OCI-LY3 (cell line): ENCODE measurements at regions not wholly inside any gene's neighbourhood (a gene's known extent, or its start where the extent isn't known, plus 50 kb on each side); places are given as distances from the start of the nearest gene placed in this dataset.

ENCODE experiments used
- H2AFZ ChIP-seq: fragments of 200-600, 300-600 bp; shearing (Covaris generic); 2 replicates; pipeline ENCODE4 v1.6.0; 2014; ENCODE audit warnings: antibody characterized with exemption, low read depth, low read length
- H3K27ac ChIP-seq: fragments of 200-600, 300-600 bp; sonication (generic); 2 replicates; pipeline ENCODE4 v1.5.1; 2014; ENCODE audit warnings: mild to moderate bottlenecking, low read length, moderate library complexity, mixed read lengths
- H3K27me3 ChIP-seq: fragments of 200-600, 300-600 bp; sonication (generic); 2 replicates; pipeline ENCODE4 v1.6.1; 2014; ENCODE audit warnings: low read depth, low read length, mixed read lengths
- H3K36me3 ChIP-seq: fragments of 200-600, 300-600 bp; sonication (generic); replicated peaks from 2 replicates; pipeline ENCODE3; 2014; ENCODE audit warnings: low read depth, low read length, mixed read lengths
- H3K4me1 ChIP-seq: fragments of 300-600, 200-600 bp; sonication (generic); 2 replicates; pipeline ENCODE4 v1.6.1; 2014; ENCODE audit warnings: low read length, mixed read lengths
- H3K4me2 ChIP-seq: fragments of 200-600, 300-600 bp; sonication (generic); 2 replicates; pipeline ENCODE4 v1.6.1; 2014; ENCODE audit warnings: low read length, mixed read lengths
- H3K4me3 ChIP-seq: fragments of 300-600, 200-600 bp; sonication (generic); 2 replicates; pipeline ENCODE4 v1.5.1; 2014; ENCODE audit warnings: antibody characterized with exemption, mild to moderate bottlenecking, low read length, moderate library complexity
- H3K79me2 ChIP-seq: fragments of 300-600, 200-600 bp; shearing (Covaris generic); 2 replicates; pipeline ENCODE4 v1.6.1; 2014; ENCODE audit warnings: mild to moderate bottlenecking, low read length, mixed read lengths
- H3K9ac ChIP-seq: fragments of 300-600, 200-600 bp; shearing (Covaris generic); 2 replicates; pipeline ENCODE4 v1.6.0; 2014; ENCODE audit warnings: mild to moderate bottlenecking, low read length, moderate library complexity
- H3K9me3 ChIP-seq: fragments of 200-600, 300-600 bp; shearing (Covaris generic); 2 replicates; pipeline ENCODE4 v1.6.1; 2014; ENCODE audit warnings: low read length, mixed read lengths; ENCODE audit not compliant: insufficient read depth
- H4K20me1 ChIP-seq: fragments of 200-600, 300-600 bp; sonication (generic); 2 replicates; pipeline ENCODE4 v1.6.1; 2016; ENCODE audit warnings: low read length, mixed read lengths; ENCODE audit not compliant: insufficient read depth
- CTCF ChIP-seq: fragments of 200-600, 300-600 bp; sonication (generic); IDR thresholded peaks from 2 replicates; pipeline ENCODE4 v1.5.1; 2014; ENCODE audit warnings: antibody characterized with exemption, low read length, low read depth
- EZH2phosphoT487 ChIP-seq: fragments of 200-600 bp; shearing (Covaris generic); IDR thresholded peaks from 2 replicates; pipeline ENCODE4 v1.6.1; 2018; ENCODE audit warnings: antibody characterized with exemption, mixed run types, low read depth

- Histone ChIP-seq H3K9me3 (no peaks in the 10 kb centered on the region), H3K27me3 (peaks cover 8% of the 10 kb centered on the region; the same call in 1 of the 2 replicates), H3K27ac (no peak overlapping the region), H2AFZ (no peak overlapping the region), H3K4me2 (no peak overlapping the region), H3K36me3 (no peaks in the 10 kb centered on the region), H3K79me2 (no peaks in the 10 kb centered on the region), H4K20me1 (no peaks in the 10 kb centered on the region), H3K4me3 (no peak overlapping the region), H3K9ac (no peak overlapping the region), H3K4me1 (peaks cover 13% of the 10 kb centered on the region)
- TF ChIP-seq EZH2phosphoT487, result no peak
- TF ChIP-seq CTCF, result no peak
Observed at GRCh38 chr9:94010980-94011533, 55.9 kb upstream of the BARX1 start.

- Histone ChIP-seq H3K4me3 (no peak overlapping the region), H4K20me1 (no peaks in the 10 kb centered on the region)
- no peak for TF ChIP-seq CTCF
- TF ChIP-seq EZH2phosphoT487, result no peak
Observed at GRCh38 chr9:94005272-94005901, 50.2 kb upstream of the BARX1 start.

More at GRCh38 chr9:94005272-94005901, 50.2 kb upstream of the BARX1 start:
- Histone ChIP-seq H3K27ac (no peak overlapping the region), H3K36me3 (no peaks in the 10 kb centered on the region), H3K79me2 (no peaks in the 10 kb centered on the region), H3K4me2 (no peak overlapping the region), H3K27me3 (peaks cover 8% of the 10 kb centered on the region; the same call in 1 of the 2 replicates), H3K9me3 (no peaks in the 10 kb centered on the region), H2AFZ (no peak overlapping the region), H3K4me1 (no peaks in the 10 kb centered on the region), H3K9ac (no peak overlapping the region)
